H1 (cell line): ENCODE measurements at regions not wholly inside any gene's neighbourhood (a gene's known extent, or its start where the extent isn't known, plus 50 kb on each side); places are given as distances from the start of the nearest gene placed in this dataset.

Source experiments
- CTCF ChIP-seq, 3 experiments: IDR thresholded peaks; 1 replicate in 2 of 3; 2 replicates in 1 of 3; pipeline versions ENCODE4 v1.5.1 to v1.6.1; 2011; ENCODE audit warnings: low read length in 3 of 3, mild to moderate bottlenecking in 3 of 3, inconsistent platforms in 2 of 3, low read depth in 1 of 3, moderate library complexity in 1 of 3; ENCODE audit not compliant: insufficient read depth in 1 of 3; ENCODE audit errors: control extremely low read depth in 1 of 3
- EZH2 ChIP-seq: fragments of 200-600 bp; sonication (generic); IDR thresholded peaks from 2 replicates; pipeline ENCODE4 v1.7.1; 2012; ENCODE audit warnings: low read depth, mild to moderate bottlenecking, moderate library complexity, low read length, inconsistent platforms; ENCODE audit not compliant: severe bottlenecking
- GTF2F1 ChIP-seq: IDR thresholded peaks from 2 replicates; pipeline ENCODE4 v1.6.1; 2012; ENCODE audit warnings: low read depth, low read length, improper control_type of control experiment, borderline replicate concordance
- HDAC6 ChIP-seq: IDR thresholded peaks from one replicate; pipeline ENCODE4 v1.7.1; 2012; ENCODE audit warnings: low read depth, mild to moderate bottlenecking, inconsistent platforms, low read length, moderate library complexity
- JUND ChIP-seq: IDR thresholded peaks from 2 replicates; pipeline ENCODE4 v1.6.1; 2011; ENCODE audit warnings: mild to moderate bottlenecking, improper control_type of control experiment, low read length
- NRF1 ChIP-seq: IDR thresholded peaks from 2 replicates; pipeline ENCODE4 v1.6.1; 2011; ENCODE audit warnings: mild to moderate bottlenecking, low read depth, low read length, improper control_type of control experiment
- POLR2A ChIP-seq, 2 experiments: IDR thresholded peaks; 1 replicate in 1 of 2; 2 replicates in 1 of 2; pipeline ENCODE4 v1.6.1; 2011; ENCODE audit warnings: low read depth in 2 of 2, low read length in 2 of 2, mild to moderate bottlenecking in 2 of 2; ENCODE audit errors: control extremely low read depth in 1 of 2
- RAD21 ChIP-seq, 2 experiments: IDR thresholded peaks in 1 of 2; conservative IDR thresholded peaks in 1 of 2; 2 replicates each; pipeline ENCODE4 v1.6.1; 2011; ENCODE audit warnings: low read depth in 2 of 2, low read length in 2 of 2, improper control_type of control experiment in 1 of 2, inconsistent platforms in 1 of 2, mild to moderate bottlenecking in 1 of 2, moderate library complexity in 1 of 2
- RFX5 ChIP-seq: IDR thresholded peaks from 2 replicates; pipeline ENCODE4 v1.6.1; 2011; ENCODE audit warnings: low read depth, low read length, improper control_type of control experiment, borderline replicate concordance

DNA sequence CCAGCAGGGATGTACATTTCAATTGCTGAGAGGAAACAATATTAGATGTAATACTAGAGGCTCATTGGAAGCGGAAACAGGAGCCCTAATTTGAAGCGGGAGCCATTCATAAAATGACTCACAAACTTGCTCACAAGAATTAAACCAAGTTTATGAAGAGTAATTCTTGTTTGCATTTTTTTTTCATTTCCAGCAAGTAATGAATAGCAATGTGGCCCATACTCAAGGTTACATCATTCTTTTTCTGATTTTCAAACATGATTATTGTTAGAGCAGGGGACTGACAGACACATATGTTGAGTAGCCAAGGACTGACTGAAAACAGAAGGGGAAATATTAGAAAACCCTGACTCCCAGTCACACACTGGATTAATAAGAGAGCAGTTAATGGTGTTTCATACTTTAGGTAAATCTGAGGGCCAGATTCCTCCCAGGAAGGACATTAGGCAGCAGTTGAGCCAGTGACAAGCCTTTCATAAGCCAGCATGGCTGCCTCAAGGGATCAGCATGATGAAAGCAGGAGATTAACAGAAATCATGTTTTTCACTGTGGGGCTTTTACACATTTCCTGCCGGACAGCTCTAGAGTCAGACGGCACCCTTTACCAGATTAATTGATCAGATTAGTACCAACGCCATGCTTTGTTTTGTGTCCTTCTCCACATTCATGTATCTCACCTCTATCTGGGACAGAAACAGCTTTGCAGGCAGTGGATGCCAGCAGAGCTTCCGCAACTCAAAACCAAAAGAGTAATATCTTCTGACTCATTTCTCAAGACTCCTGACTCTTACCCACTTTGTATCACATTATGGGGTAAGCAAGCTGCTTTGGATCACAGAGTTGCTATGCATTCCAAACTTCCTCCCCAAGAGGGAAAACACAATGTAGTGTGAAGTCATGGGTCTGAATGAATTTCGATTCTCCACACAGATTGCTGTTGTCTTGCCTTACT, 831.6 kb downstream of the KCNA4 start:
- TF ChIP-seq CTCF (IDR thresholded peaks at IDR 0.05; ENCODE audit: control extremely low read depth in 1 of 3, insufficient read depth in 1 of 3, low read depth in 1 of 3, low read length in 3 of 3) (no peak), RAD21 (IDR thresholded peaks at IDR 0.05 in 1 of 2, conservative IDR thresholded peaks at IDR 0.05 in 1 of 2; ENCODE audit: low read depth in 2 of 2, low read length in 2 of 2) (no peak), JUND (no peak), EZH2 (no peak), HDAC6 (no peak), GTF2F1 (no peak), POLR2A (IDR thresholded peaks at IDR 0.05; ENCODE audit: control extremely low read depth in 1 of 2, low read depth in 2 of 2, low read length in 2 of 2) (no peak), NRF1 (no peak), RFX5 (no peak)
